ENCODE measurements at regions not wholly inside any gene's neighbourhood (a gene's known extent, or its start where the extent isn't known, plus 50 kb on each side); places are given as distances from the start of the nearest gene placed in this dataset.

- intact Hi-C loops (cut with DNase I; ENCODE audit: low total_unique reads) = no loop called here
- DNase-seq = no peak
Measured at GRCh38 chr4:80133240-80133783, 60.3 kb upstream of the ANTXR2 start.

DNA sequence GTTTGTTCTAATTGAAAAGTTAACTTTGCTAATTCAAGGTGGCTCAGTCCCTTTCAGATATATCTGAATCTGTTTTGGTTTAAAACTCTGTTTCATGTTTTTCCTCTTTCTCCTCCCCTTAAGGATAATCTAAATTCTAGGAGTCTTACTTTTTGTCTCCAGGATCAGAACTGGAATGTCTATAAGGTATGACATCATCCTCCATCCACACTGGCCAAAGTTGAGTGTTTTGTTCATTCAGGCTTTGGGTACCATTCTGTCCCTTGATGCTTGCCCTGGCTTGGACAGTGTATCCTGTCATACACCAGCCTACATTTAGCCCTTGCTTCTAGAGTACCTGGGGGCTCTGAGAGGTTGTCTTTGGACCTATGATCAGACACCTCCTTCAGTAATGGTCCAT, 56.8 kb upstream of the ANTXR2 start:
- intact Hi-C loops (cut with DNase I; ENCODE audit: low total_unique reads) = loop anchor here (10.0 kb wide), 1 partner anchor 55 kb away; no protein-coding TSS in a partner anchor
- DNase-seq = no peak
- in situ Hi-C loops (cut with MboI; ENCODE audit: low sequenced_read_pairs in 4 of 4) = no loop called here
- ATAC-seq = no peak
- no peak overlapping the region for H3K27ac ChIP-seq
- H3K4me1 ChIP-seq = no peaks in the 10 kb centered on the region
- H3K4me3 ChIP-seq = no peak overlapping the region
- no peaks in the 10 kb centered on the region for H3K9me3 ChIP-seq
- TF ChIP-seq POLR2A (IDR thresholded peaks at IDR 0.05) = no peak
- no peak for TF ChIP-seq CTCF (IDR thresholded peaks at IDR 0.05 in 4 of 5, conservative IDR thresholded peaks at IDR 0.05 in 1 of 5)
- H3K36me3 ChIP-seq = no peaks in the 10 kb centered on the region
- H3K27me3 ChIP-seq = no peaks in the 10 kb centered on the region

More at GRCh38 chr4:80133240-80133783, 60.3 kb upstream of the ANTXR2 start:
- TF ChIP-seq POLR2A (IDR thresholded peaks at IDR 0.05) (no peak), CTCF (IDR thresholded peaks at IDR 0.05 in 4 of 5, conservative IDR thresholded peaks at IDR 0.05 in 1 of 5) (no peak)
- no peak for ATAC-seq
- no peak overlapping the region for H3K27ac ChIP-seq
- no peaks in the 10 kb centered on the region for H3K36me3 ChIP-seq
- H3K27me3 ChIP-seq = no peaks in the 10 kb centered on the region
- no peaks in the 10 kb centered on the region for H3K9me3 ChIP-seq
- H3K4me1 ChIP-seq = no peaks in the 10 kb centered on the region
- H3K4me3 ChIP-seq = no peak overlapping the region
- in situ Hi-C loops (cut with MboI; ENCODE audit: low sequenced_read_pairs in 4 of 4) = no loop called here

- DNase-seq (no peak), ATAC-seq (no peak)
- intact Hi-C loops (cut with DNase I; ENCODE audit: low total_unique reads) = loop anchor here (10.0 kb wide), 1 partner anchor 56 kb away; no protein-coding TSS in a partner anchor
Measured at GRCh38 chr4:80128941-80129340, 55.9 kb upstream of the ANTXR2 start.

DNA sequence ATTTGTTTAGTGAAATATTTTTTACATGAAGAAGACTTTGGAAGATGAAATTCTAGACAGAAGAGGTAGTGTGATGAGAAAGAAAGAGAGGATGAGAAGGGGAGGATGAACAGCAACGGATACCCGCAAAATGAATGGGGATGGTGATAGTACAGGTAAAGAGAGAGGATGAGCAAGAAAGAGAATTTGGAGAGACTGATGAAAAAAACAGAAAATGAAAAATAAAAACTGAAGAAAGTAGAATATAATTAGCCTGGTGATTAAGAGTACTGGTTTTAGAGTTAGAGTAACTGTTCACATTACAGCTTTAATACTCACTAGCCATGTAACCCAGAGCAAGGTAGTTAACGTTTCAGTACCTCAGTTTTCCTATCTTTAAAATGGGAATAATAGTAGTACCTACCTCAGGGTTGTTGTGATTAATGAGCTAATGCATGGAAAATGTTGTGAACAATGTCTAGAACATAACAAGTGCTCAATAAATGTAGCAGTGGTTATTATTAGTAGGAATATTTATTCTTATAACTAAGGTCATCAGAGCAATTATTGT, 54.9 kb upstream of the ANTXR2 start:
- Histone ChIP-seq H3K27ac (no peak overlapping the region), H3K4me1 (no peaks in the 10 kb centered on the region), H3K4me3 (no peak overlapping the region), H3K9me3 (no peaks in the 10 kb centered on the region), H3K27me3 (no peaks in the 10 kb centered on the region), H3K36me3 (no peaks in the 10 kb centered on the region)
- no peak for ATAC-seq
- intact Hi-C loops (cut with DNase I; ENCODE audit: low total_unique reads) = loop anchor here (10.0 kb wide), 1 partner anchor 57 kb away; no protein-coding TSS in a partner anchor
- DNase-seq = no peak
- in situ Hi-C loops (cut with MboI; ENCODE audit: low sequenced_read_pairs in 4 of 4) = no loop called here
- TF ChIP-seq POLR2A (IDR thresholded peaks at IDR 0.05) (no peak), CTCF (IDR thresholded peaks at IDR 0.05 in 4 of 5, conservative IDR thresholded peaks at IDR 0.05 in 1 of 5) (no peak)

More at GRCh38 chr4:80128941-80129340, 55.9 kb upstream of the ANTXR2 start:
- Histone ChIP-seq H3K4me3 (no peak overlapping the region), H3K36me3 (no peaks in the 10 kb centered on the region), H3K4me1 (no peaks in the 10 kb centered on the region), H3K9me3 (no peaks in the 10 kb centered on the region), H3K27ac (no peak overlapping the region), H3K27me3 (no peaks in the 10 kb centered on the region)
- TF ChIP-seq CTCF (IDR thresholded peaks at IDR 0.05 in 4 of 5, conservative IDR thresholded peaks at IDR 0.05 in 1 of 5) (no peak), POLR2A (IDR thresholded peaks at IDR 0.05) (no peak)
- in situ Hi-C loops (cut with MboI; ENCODE audit: low sequenced_read_pairs in 4 of 4) = no loop called here

All from gastrocnemius medialis (tissue), 4 donors.